Mucosa of descending colon (tissue), 3 donors: ENCODE measurements at regions not wholly inside any gene's neighbourhood (a gene's known extent, or its start where the extent isn't known, plus 50 kb on each side); places are given as distances from the start of the nearest gene placed in this dataset.

Experiments used
- ATAC-seq: fragments of 200-7000 bp; cut with Tn5 transposase; one replicate; pipeline ENCODE4 v1.9.1; 2020; ENCODE audit warnings: mild to moderate bottlenecking, moderate library complexity
- DNase-seq, 3 donors: peaks; one replicate each; pipeline ENCODE4 v3.0.0-alpha.2; 2020
- H3K36me3 ChIP-seq: fragments of 200-600 bp; one replicate; pipeline ENCODE4 v1.8.0; 2021; ENCODE audit warnings: low read depth, mild to moderate bottlenecking
- H3K4me1 ChIP-seq: fragments of 200-600 bp; one replicate; pipeline ENCODE4 v1.8.0; 2021; ENCODE audit warnings: low read depth, mild to moderate bottlenecking
- H3K4me3 ChIP-seq: fragments of 200-600 bp; one replicate; pipeline ENCODE4 v1.8.0; 2021; ENCODE audit warnings: mild to moderate bottlenecking
- H3K9me3 ChIP-seq: fragments of 200-600 bp; one replicate; pipeline ENCODE4 v1.8.0; 2021; ENCODE audit warnings: mild to moderate bottlenecking
- intact Hi-C, 2 donors: fragments of 100-400 bp; cut with DNase I in 1 of 2; cut with micrococcal nuclease in 1 of 2; formaldehyde crosslinking; loops; one replicate each; pipeline versions ENCODE4 v1.11.0 to v1.11.1; 2022; cut with DNase I, micrococcal nuclease
- TF ChIP-seq, protein P1 (sequence below): fragments of 200-600 bp; IDR thresholded peaks from one replicate; pipeline ENCODE4 v1.8.0; 2022; ENCODE audit warnings: antibody characterized with exemption, mild to moderate bottlenecking
- donor health status: DM: no; HTN: no; CAD: no; lungs with moderate emphysema.
- donor health status: DM: no; HTN: no; CAD: no.
- donor health status: DM: no; HTN: yes; CAD: no.

DNA sequence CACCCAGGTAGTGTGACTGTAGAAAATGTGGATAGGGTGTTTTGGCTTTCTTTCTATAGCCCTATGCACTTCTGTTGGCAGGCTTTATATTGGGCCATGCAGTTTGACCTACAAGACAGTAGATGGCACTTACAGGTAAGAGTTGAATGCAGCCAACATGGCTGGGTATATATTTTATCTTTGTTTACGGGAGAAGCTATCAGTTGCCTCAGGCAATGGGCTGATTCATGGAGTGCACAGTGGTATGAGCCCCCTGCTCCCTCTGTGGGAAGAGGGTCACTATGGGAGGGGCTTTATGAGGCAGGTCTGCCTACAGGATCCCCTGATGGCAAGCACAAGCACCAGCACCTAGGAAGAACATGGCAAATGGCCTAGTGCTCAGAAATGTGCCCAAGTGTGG is 301.2 kb upstream of the CDIN1 start:
- no peak for ATAC-seq
- Histone ChIP-seq H3K36me3 (no peaks in the 10 kb centered on the region), H3K9me3 (peaks cover 20% of the 10 kb centered on the region), H3K4me1 (no peaks in the 10 kb centered on the region), H3K4me3 (no peak overlapping the region)
- TF ChIP-seq, protein P1, sequence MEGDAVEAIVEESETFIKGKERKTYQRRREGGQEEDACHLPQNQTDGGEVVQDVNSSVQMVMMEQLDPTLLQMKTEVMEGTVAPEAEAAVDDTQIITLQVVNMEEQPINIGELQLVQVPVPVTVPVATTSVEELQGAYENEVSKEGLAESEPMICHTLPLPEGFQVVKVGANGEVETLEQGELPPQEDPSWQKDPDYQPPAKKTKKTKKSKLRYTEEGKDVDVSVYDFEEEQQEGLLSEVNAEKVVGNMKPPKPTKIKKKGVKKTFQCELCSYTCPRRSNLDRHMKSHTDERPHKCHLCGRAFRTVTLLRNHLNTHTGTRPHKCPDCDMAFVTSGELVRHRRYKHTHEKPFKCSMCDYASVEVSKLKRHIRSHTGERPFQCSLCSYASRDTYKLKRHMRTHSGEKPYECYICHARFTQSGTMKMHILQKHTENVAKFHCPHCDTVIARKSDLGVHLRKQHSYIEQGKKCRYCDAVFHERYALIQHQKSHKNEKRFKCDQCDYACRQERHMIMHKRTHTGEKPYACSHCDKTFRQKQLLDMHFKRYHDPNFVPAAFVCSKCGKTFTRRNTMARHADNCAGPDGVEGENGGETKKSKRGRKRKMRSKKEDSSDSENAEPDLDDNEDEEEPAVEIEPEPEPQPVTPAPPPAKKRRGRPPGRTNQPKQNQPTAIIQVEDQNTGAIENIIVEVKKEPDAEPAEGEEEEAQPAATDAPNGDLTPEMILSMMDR, result no peak
- DNase-seq, result no peak
- intact Hi-C loops, result no loop called here

DNA sequence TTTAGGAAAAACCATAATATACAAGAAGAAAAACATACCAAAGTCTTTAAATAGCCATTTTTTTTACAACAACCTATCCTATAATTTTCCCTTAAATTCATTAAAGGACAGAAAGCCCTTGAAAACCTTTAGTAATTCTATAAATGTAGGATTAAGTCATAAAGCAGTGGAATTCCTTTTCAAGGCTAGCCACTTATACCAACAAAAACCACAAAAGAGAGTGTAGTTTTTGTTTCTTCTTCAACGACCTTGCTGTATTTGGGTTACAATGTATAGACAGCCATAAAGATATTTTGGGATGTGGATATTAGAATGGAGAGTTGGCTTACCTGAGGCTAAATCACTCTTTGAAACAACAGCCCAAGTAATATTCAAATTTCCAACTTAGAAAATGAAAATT is 296.6 kb upstream of the CDIN1 start:
- TF ChIP-seq, protein P1, result no peak
- Histone ChIP-seq H3K4me1 (no peaks in the 10 kb centered on the region), H3K36me3 (no peaks in the 10 kb centered on the region), H3K4me3 (no peak overlapping the region), H3K9me3 (peaks cover 12% of the 10 kb centered on the region)
- no peak for ATAC-seq
- intact Hi-C loops, result loop anchor here in 1 of 2 donors (5.0 kb wide), 1 partner anchor 49 kb away; no protein-coding TSS in a partner anchor
- DNase-seq, result no peak

DNA sequence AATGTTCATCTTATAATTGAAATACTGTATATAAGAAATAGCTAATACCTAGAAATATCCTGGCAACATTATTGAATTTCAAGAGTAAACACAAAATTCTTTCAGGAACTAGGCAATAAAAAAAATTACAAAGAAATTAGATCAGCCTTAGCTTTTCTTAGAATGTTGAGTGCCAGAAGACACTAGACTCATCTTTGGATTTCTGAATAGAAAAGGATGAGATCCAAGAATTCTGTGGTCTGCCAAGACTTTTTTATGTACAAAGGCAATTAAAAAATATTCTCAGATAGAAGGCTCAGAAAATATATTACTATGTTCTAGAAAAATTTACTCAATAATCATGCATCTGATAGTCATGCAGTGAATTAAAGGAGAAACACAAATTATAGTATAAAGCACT is 294.5 kb upstream of the CDIN1 start:
- intact Hi-C loops, result loop anchor here in 1 of 2 donors (5.0 kb wide), 1 partner anchor 47 kb away; no protein-coding TSS in a partner anchor
- DNase-seq (no peak), ATAC-seq (no peak)
- Histone ChIP-seq H3K9me3 (no peaks in the 10 kb centered on the region), H3K36me3 (no peaks in the 10 kb centered on the region), H3K4me3 (no peak overlapping the region), H3K4me1 (no peaks in the 10 kb centered on the region)
- TF ChIP-seq, protein P1, result no peak

DNA sequence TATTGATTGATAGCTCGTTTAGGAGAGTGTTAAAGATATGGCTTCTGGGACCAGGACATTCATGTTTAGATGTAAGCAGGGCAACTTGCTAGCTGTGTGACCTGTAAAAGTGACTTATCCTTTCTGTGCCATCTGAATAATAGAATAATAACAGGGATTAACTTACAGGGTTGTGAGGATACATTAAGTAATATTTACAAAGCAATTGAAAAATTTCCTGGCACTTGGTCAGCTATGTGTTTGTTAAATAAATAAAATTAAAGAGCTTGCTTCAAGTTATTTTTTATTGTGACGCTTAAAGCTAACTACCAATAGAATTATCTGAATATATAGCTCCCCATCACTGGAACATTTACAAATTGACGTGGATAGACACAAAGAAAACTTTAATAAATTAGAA is 287.9 kb upstream of the CDIN1 start:
- DNase-seq (no peak), ATAC-seq (no peak)
- no peaks in the 10 kb centered on the region for H3K36me3 ChIP-seq
- TF ChIP-seq, protein P1, result no peak
- no peaks in the 10 kb centered on the region for H3K4me1 ChIP-seq
- intact Hi-C loops, result no loop called here
- H3K9me3 ChIP-seq, result no peaks in the 10 kb centered on the region
- H3K4me3 ChIP-seq, result no peak overlapping the region

DNA sequence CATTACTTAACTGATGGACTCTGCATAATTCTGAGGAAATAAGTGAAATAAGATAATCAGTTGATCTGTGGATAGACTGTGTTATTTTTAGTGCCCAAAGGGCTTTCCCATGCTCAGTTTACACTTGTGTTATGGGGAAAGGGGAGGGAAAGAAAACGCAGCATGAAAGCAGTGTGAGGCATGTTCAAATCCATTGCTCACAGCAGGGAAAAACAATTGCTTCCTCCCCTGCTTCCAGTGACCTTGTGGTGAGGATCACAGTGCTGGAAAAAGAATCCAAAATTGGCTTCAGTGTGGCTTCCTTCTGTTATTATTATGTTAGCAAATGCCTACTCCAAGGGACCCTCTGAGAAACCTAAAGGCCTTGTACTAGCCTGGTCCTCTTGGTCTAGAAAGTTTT is 285.1 kb upstream of the CDIN1 start:
- no peaks in the 10 kb centered on the region for H3K36me3 ChIP-seq
- intact Hi-C loops, result no loop called here
- no peaks in the 10 kb centered on the region for H3K9me3 ChIP-seq
- ATAC-seq (no peak), DNase-seq (no peak)
- TF ChIP-seq, protein P1, result no peak
- H3K4me3 ChIP-seq, result no peak overlapping the region
- no peaks in the 10 kb centered on the region for H3K4me1 ChIP-seq

DNA sequence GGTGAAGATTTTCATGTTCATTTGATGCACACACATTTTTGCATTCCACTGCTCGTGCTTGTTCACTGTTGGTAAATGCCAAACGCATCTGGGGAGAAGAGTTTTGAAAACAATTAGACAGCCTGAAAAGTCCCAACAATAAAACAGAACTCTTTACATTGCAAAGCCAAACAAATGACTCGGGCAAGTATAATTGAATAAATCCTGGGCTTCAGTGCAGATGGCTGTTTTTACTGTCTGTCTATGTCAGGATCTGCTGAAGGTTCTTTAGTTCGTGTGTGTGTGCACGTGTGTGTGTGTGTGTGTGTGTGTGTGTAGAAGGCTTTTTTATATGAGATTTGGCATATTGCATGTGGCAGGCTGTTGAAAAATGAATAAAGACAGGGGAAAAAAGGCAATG is 277.5 kb upstream of the CDIN1 start:
- DNase-seq (no peak), ATAC-seq (no peak)
- intact Hi-C loops, result no loop called here
- Histone ChIP-seq H3K4me1 (no peaks in the 10 kb centered on the region), H3K4me3 (no peak overlapping the region), H3K9me3 (no peaks in the 10 kb centered on the region), H3K36me3 (no peaks in the 10 kb centered on the region)
- TF ChIP-seq, protein P1, result no peak
